Midbrain (tissue), 1 donor: ENCODE measurements at regions not wholly inside any gene's neighbourhood (a gene's known extent, or its start where the extent isn't known, plus 50 kb on each side); places are given as distances from the start of the nearest gene placed in this dataset.

Experiments used
- DNase-seq: peaks from one replicate; lab custom pipeline; 2025; lab: John Stamatoyannopoulos, UW

GRCh38 chr5:133854554-133854953 lies 113.9 kb downstream of the C5orf15 start:
- no peak for DNase-seq

- no peak for DNase-seq
Measured at GRCh38 chr5:133853646-133854365, 114.6 kb downstream of the C5orf15 start.

- peak; percentile 2 for DNase-seq
Measured at GRCh38 chr5:133851521-133851920, 116.9 kb downstream of the C5orf15 start.

- DNase-seq, result no peak
Measured at GRCh38 chr5:133850811-133851210, 117.6 kb downstream of the C5orf15 start.

GRCh38 chr5:133849116-133849515 lies 119.3 kb downstream of the C5orf15 start:
- no peak for DNase-seq

- no peak for DNase-seq
Measured at GRCh38 chr5:133848341-133848811, 120.0 kb downstream of the C5orf15 start.

- DNase-seq, result no peak
Measured at GRCh38 chr5:133847886-133848285, 120.5 kb downstream of the C5orf15 start.

- no peak for DNase-seq
Measured at GRCh38 chr5:133847301-133847700, 121.1 kb downstream of the C5orf15 start.

GRCh38 chr5:133846478-133847226 lies 121.8 kb downstream of the C5orf15 start:
- DNase-seq, result peak; percentile 19

- no peak for DNase-seq
Measured at GRCh38 chr5:133845271-133845670, 123.2 kb downstream of the C5orf15 start.

- no peak for DNase-seq
Measured at GRCh38 chr5:133844836-133845235, 123.6 kb downstream of the C5orf15 start.

GRCh38 chr5:133843911-133844310 lies 124.5 kb downstream of the C5orf15 start:
- DNase-seq, result no peak

- DNase-seq, result no peak
Measured at GRCh38 chr5:133842846-133843611, 125.4 kb downstream of the C5orf15 start.

- DNase-seq, result no peak
Measured at GRCh38 chr5:133841831-133842750, 126.3 kb downstream of the C5orf15 start.

- DNase-seq, result no peak
Measured at GRCh38 chr5:133840168-133840567, 128.3 kb downstream of the C5orf15 start.

- DNase-seq, result no peak
Measured at GRCh38 chr5:133839721-133840120, 128.7 kb downstream of the C5orf15 start.

- DNase-seq, result no peak
Measured at GRCh38 chr5:133839090-133839489, 129.3 kb downstream of the C5orf15 start.

- no peak for DNase-seq
Measured at GRCh38 chr5:133838286-133838685, 130.1 kb downstream of the C5orf15 start.

GRCh38 chr5:133831491-133832224 lies 136.8 kb downstream of the C5orf15 start:
- no peak for DNase-seq

GRCh38 chr5:133830911-133831310 lies 137.5 kb downstream of the C5orf15 start:
- DNase-seq, result no peak

GRCh38 chr5:133830281-133830680 lies 138.1 kb downstream of the C5orf15 start:
- no peak for DNase-seq
